ENCODE measurements at regions not wholly inside any gene's neighbourhood (a gene's known extent, or its start where the extent isn't known, plus 50 kb on each side); places are given as distances from the start of the nearest gene placed in this dataset.

- TF ChIP-seq, protein P1, sequence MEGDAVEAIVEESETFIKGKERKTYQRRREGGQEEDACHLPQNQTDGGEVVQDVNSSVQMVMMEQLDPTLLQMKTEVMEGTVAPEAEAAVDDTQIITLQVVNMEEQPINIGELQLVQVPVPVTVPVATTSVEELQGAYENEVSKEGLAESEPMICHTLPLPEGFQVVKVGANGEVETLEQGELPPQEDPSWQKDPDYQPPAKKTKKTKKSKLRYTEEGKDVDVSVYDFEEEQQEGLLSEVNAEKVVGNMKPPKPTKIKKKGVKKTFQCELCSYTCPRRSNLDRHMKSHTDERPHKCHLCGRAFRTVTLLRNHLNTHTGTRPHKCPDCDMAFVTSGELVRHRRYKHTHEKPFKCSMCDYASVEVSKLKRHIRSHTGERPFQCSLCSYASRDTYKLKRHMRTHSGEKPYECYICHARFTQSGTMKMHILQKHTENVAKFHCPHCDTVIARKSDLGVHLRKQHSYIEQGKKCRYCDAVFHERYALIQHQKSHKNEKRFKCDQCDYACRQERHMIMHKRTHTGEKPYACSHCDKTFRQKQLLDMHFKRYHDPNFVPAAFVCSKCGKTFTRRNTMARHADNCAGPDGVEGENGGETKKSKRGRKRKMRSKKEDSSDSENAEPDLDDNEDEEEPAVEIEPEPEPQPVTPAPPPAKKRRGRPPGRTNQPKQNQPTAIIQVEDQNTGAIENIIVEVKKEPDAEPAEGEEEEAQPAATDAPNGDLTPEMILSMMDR (IDR thresholded peaks at IDR 0.05 in 4 of 5, conservative IDR thresholded peaks at IDR 0.05 in 1 of 5), result no peak
- TF ChIP-seq POLR2A (IDR thresholded peaks at IDR 0.05), result no peak
Measured at GRCh38 chr5:57903458-57903857, 420.8 kb upstream of the ACTBL2 start.
